H1 (cell line): ENCODE measurements at regions not wholly inside any gene's neighbourhood (a gene's known extent, or its start where the extent isn't known, plus 50 kb on each side); places are given as distances from the start of the nearest gene placed in this dataset.
"Not testable (repeated sequence)": the region's sequence is repeated elsewhere in the genome, so short reads cannot be mapped to it uniquely, and the experiment has no call there.

Source experiments
- CTCF ChIA-PET: fragments of 300-600 bp; sonication (Branson Sonifier 250); formaldehyde crosslinking; loops from one replicate; lab custom pipeline; 2021; ENCODE audit not compliant: partially characterized antibody; lab: Charles Lee
- POLR2A ChIA-PET: fragments of 300-600 bp; sonication (Branson Sonifier 250); formaldehyde crosslinking; loops from one replicate; lab custom pipeline; 2021; ENCODE audit warnings: inconsistent platforms; ENCODE audit not compliant: partially characterized antibody; lab: Charles Lee
- DNase-seq, 2 experiments: peaks; one replicate each; pipeline versions ENCODE4 v3.0.0 to v3.0.0-alpha.2; 2010 to 2022; ENCODE audit warnings: low spot score in 2 of 2, low read depth in 1 of 2, mixed read lengths in 1 of 2
- FAIRE-seq: peaks from 2 replicates; lab custom pipeline; 2011; peaks lifted over from hg19 to GRCh38; lab: Jason Lieb, UNC
- H2AFZ ChIP-seq: 2 replicates; pipeline ENCODE4 v1.8.1; 2012; ENCODE audit warnings: low read length, inconsistent platforms
- H2AK5ac ChIP-seq: 2 replicates; pipeline ENCODE4 v1.6.1; 2013; ENCODE audit warnings: low read depth, low read length
- H2BK120ac ChIP-seq: replicated peaks from 2 replicates; pipeline ENCODE3; 2013; ENCODE audit warnings: low read depth, low read length, inconsistent platforms
- H2BK12ac ChIP-seq: 2 replicates; pipeline ENCODE4 v1.6.1; 2013; ENCODE audit warnings: low read depth, low read length
- H2BK15ac ChIP-seq: 2 replicates; pipeline ENCODE4 v1.6.1; 2013; ENCODE audit warnings: low read length
- H2BK20ac ChIP-seq: 2 replicates; pipeline ENCODE4 v1.6.1; 2013; ENCODE audit warnings: low read length
- H2BK5ac ChIP-seq: 2 replicates; pipeline ENCODE4 v1.6.1; 2013; ENCODE audit warnings: low read depth, low read length
- H3K14ac ChIP-seq: 2 replicates; pipeline ENCODE4 v1.6.1; 2013; ENCODE audit warnings: inconsistent platforms; ENCODE audit not compliant: insufficient read length
- H3K18ac ChIP-seq: 2 replicates; pipeline ENCODE4 v1.6.1; 2013; ENCODE audit warnings: low read length; ENCODE audit errors: extremely low read depth
- H3K23ac ChIP-seq: 2 replicates; pipeline ENCODE4 v1.6.1; 2013; ENCODE audit warnings: inconsistent platforms; ENCODE audit not compliant: insufficient read length
- H3K23me2 ChIP-seq: 2 replicates; pipeline ENCODE4 v1.6.1; 2013; ENCODE audit warnings: low read depth, low read length
- H3K27ac ChIP-seq: 2 replicates; pipeline ENCODE4 v1.6.1; 2011; ENCODE audit warnings: low read depth, low read length, inconsistent platforms
- H3K27me3 ChIP-seq, 4 experiments: replicated peaks in 1 of 4; 1 replicate in 1 of 4; 2 replicates in 3 of 4; pipeline versions ENCODE4 v1.6.1 to v1.8.1; 2011 to 2013; ENCODE audit warnings: low read length in 3 of 4, mild to moderate bottlenecking in 3 of 4, inconsistent platforms in 2 of 4, mixed read lengths in 2 of 4, moderate library complexity in 1 of 4; ENCODE audit not compliant: control insufficient read depth in 3 of 4, insufficient read depth in 3 of 4; ENCODE audit errors: extremely low read depth in 1 of 4
- H3K36me3 ChIP-seq, 4 experiments: 2 replicates each; pipeline versions ENCODE4 v1.6.1 to v1.8.1; 2011 to 2013; ENCODE audit warnings: mild to moderate bottlenecking in 4 of 4, low read length in 3 of 4, moderate library complexity in 2 of 4, control low read depth in 1 of 4, inconsistent platforms in 1 of 4; ENCODE audit not compliant: insufficient read depth in 4 of 4, control insufficient read depth in 2 of 4
- H3K4ac ChIP-seq: replicated peaks from 2 replicates; pipeline ENCODE3; 2013; ENCODE audit warnings: low read length, low read depth, mixed read lengths, inconsistent platforms; ENCODE audit not compliant: insufficient read length
- H3K4me1 ChIP-seq, 4 experiments: replicated peaks in 1 of 4; 1 replicate in 1 of 4; 2 replicates in 3 of 4; pipeline versions ENCODE4 v1.6.1 to v1.8.1; 2011 to 2013; ENCODE audit warnings: low read length in 3 of 4, inconsistent platforms in 2 of 4, mixed read lengths in 1 of 4; ENCODE audit not compliant: insufficient read depth in 4 of 4, control insufficient read depth in 3 of 4
- H3K4me2 ChIP-seq, 2 experiments: 2 replicates each; pipeline versions ENCODE4 v1.6.1 to v1.8.1; 2011 to 2013; ENCODE audit warnings: low read depth in 2 of 2, low read length in 2 of 2, control low read depth in 1 of 2, inconsistent platforms in 1 of 2, mild to moderate bottlenecking in 1 of 2; ENCODE audit not compliant: insufficient read depth in 1 of 2
- H3K4me3 ChIP-seq, 4 experiments: fragments of 200-600, 300-600 bp in 1 of 4; sonication (generic), shearing (Covaris generic), sonication (Bioruptor Twin) in 1 of 4; 2 replicates each; pipeline versions ENCODE4 v1.5.1 to v1.8.1; 2011 to 2016; ENCODE audit warnings: low read length in 4 of 4, low read depth in 3 of 4, control low read depth in 2 of 4, inconsistent platforms in 2 of 4, mild to moderate bottlenecking in 2 of 4, mixed read lengths in 1 of 4, moderate library complexity in 1 of 4; ENCODE audit not compliant: insufficient read depth in 2 of 4; ENCODE audit errors: extremely low read depth in 1 of 4
- H3K56ac ChIP-seq: replicated peaks from 2 replicates; pipeline ENCODE3; 2013; ENCODE audit warnings: low read depth, mild to moderate bottlenecking, mixed read lengths, low read length, inconsistent platforms; ENCODE audit not compliant: insufficient read length
- H3K79me1 ChIP-seq: 2 replicates; pipeline ENCODE4 v1.6.1; 2013; ENCODE audit warnings: low read depth, low read length, control low read depth
- H3K79me2 ChIP-seq, 2 experiments: 2 replicates each; pipeline versions ENCODE4 v1.6.1 to v1.8.1; 2012 to 2013; ENCODE audit warnings: low read length in 2 of 2, mild to moderate bottlenecking in 2 of 2, inconsistent platforms in 1 of 2; ENCODE audit not compliant: insufficient read depth in 2 of 2, control insufficient read depth in 1 of 2
- H3K9ac ChIP-seq, 4 experiments: replicated peaks in 1 of 4; 1 replicate in 1 of 4; 2 replicates in 3 of 4; pipeline versions ENCODE4 v1.6.1 to v1.8.1; 2011 to 2013; ENCODE audit warnings: low read depth in 3 of 4, low read length in 3 of 4, control low read depth in 2 of 4, mild to moderate bottlenecking in 2 of 4, moderate library complexity in 2 of 4, inconsistent platforms in 1 of 4; ENCODE audit errors: extremely low read depth in 1 of 4
- H3K9me3 ChIP-seq, 2 experiments: 2 replicates each; pipeline versions ENCODE4 v1.6.1 to v1.8.1; 2012 to 2013; ENCODE audit warnings: mild to moderate bottlenecking in 2 of 2, moderate library complexity in 2 of 2, control low read depth in 1 of 2, inconsistent platforms in 1 of 2, low read depth in 1 of 2, low read length in 1 of 2, mixed read lengths in 1 of 2; ENCODE audit not compliant: insufficient read depth in 2 of 2
- H4K20me1 ChIP-seq, 2 experiments: replicated peaks in 1 of 2; 2 replicates each; pipeline versions ENCODE3 to v1.8.1; 2011 to 2013; ENCODE audit warnings: inconsistent platforms in 2 of 2, low read length in 2 of 2, mild to moderate bottlenecking in 1 of 2; ENCODE audit not compliant: insufficient read depth in 2 of 2, control insufficient read depth in 1 of 2
- H4K5ac ChIP-seq: 2 replicates; pipeline ENCODE4 v1.6.1; 2013; ENCODE audit warnings: low read length, low read depth, mixed read lengths, inconsistent platforms; ENCODE audit not compliant: insufficient read length
- H4K8ac ChIP-seq: 2 replicates; pipeline ENCODE4 v1.8.0; 2013; ENCODE audit warnings: mild to moderate bottlenecking, moderate library complexity, low read length, inconsistent platforms; ENCODE audit not compliant: insufficient read depth; ENCODE audit errors: extremely low read depth
- H4K91ac ChIP-seq: replicated peaks from 2 replicates; pipeline ENCODE3; 2013; ENCODE audit warnings: low read length, mixed read lengths, inconsistent platforms; ENCODE audit not compliant: insufficient read length
- WGBS, 2 experiments: shearing (Covaris generic) in 1 of 2; methylation state at CpG; one replicate each; pipeline versions ENCODE4 v1.1.6 to v1.1.7; 2013 to 2015; ENCODE audit warnings: low lambda C conversion rate in 2 of 2, mixed read lengths in 2 of 2, inconsistent platforms in 1 of 2, low coverage in 1 of 2, missing lambda C conversion rate in 1 of 2; ENCODE audit not compliant: insufficient replicate concordance in 2 of 2, insufficient coverage in 1 of 2, insufficient read length in 1 of 2; ENCODE audit errors: extremely low coverage in 1 of 2, missing lambda C conversion rate in 1 of 2; 5-methylcytosine and 5-hydroxymethylcytosine counted together

DNA sequence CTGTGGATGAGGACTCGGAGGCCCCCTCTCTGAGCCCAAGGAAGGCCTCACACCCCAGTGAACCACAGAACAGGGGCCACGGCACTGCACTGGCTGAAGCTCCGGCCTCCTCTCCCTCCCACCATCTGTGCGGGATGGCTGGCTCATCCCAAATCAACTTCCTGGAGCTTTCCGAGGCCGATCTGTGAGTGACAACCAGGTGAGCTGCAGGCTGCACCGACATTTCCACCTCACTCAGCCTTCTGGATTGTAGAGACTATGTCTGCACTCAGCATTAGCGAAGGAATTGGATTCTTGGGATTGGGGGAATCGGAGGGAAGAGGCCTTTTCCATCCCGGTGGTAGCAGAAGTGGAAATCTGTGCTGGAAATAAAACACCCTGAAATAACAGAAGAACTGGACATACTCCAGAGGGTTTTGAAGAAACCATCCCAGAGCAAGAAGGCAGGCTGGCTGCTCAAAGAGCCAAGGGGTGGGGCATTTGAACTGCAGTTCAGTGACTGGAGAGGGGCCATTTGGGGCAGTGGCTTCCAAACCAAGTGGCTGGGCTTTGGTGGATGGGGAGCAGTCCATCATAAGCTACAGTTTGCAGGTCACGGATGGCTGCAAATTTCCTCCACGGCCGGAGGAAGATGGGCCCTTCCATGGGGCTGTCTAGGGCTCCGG lies 118.5 kb downstream of the NPIPB11 start:
- H3K27ac ChIP-seq, H3K9me3 ChIP-seq, H4K91ac ChIP-seq, H3K4me3 ChIP-seq, H4K20me1 ChIP-seq, H2AFZ ChIP-seq, H3K56ac ChIP-seq, H3K18ac ChIP-seq, H3K4ac ChIP-seq, H3K9ac ChIP-seq, H4K8ac ChIP-seq, H3K23me2 ChIP-seq, H2BK20ac ChIP-seq, H3K14ac ChIP-seq, H3K23ac ChIP-seq, FAIRE-seq, H2BK15ac ChIP-seq, H2BK120ac ChIP-seq, DNase-seq, H4K5ac ChIP-seq, H3K27me3 ChIP-seq, H3K36me3 ChIP-seq, H3K79me2 ChIP-seq, H3K79me1 ChIP-seq, H3K4me2 ChIP-seq, H2BK5ac ChIP-seq, CTCF ChIA-PET, H2AK5ac ChIP-seq, POLR2A ChIA-PET, H2BK12ac ChIP-seq: not testable (repeated sequence)
- peaks cover 0 to 20% (median 2%) of the 10 kb centered on the region in 4 experiments; a peak in 5 of 7 replicates for H3K4me1 ChIP-seq
- 83% methylated on average over 9 of the region's 14 CpGs; no CpG with 5 or more reads in 1 of the 2 experiments for WGBS, 2 experiments

DNA sequence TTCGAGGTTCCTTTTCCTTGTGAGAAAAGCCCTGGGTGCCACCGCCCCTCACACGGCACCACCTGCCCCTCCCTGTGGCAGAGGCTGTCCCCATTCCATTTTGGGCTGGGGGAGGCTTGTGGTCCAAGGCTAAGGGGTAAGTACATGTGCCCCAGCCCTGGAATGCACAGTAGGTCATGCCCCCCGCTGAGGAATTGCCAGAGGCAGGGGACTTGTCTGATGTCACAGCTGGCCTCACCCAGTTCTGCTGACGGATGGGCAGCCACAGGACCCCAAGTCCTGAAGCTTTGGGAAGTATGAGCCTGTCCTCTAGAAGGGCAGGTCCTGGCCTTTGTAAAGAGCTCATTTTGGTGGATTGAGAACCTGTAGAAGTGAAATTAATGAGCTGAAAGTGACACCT lies 119.3 kb downstream of the NPIPB11 start:
- H4K91ac ChIP-seq, H3K4ac ChIP-seq, H3K23ac ChIP-seq, H2AFZ ChIP-seq, H4K8ac ChIP-seq, H2BK5ac ChIP-seq, H3K56ac ChIP-seq, H3K79me2 ChIP-seq, H3K27ac ChIP-seq, H3K4me2 ChIP-seq, DNase-seq, H3K14ac ChIP-seq, H3K9ac ChIP-seq, H2BK15ac ChIP-seq, H3K18ac ChIP-seq, H3K79me1 ChIP-seq, H3K36me3 ChIP-seq, H3K23me2 ChIP-seq, H3K9me3 ChIP-seq, H4K20me1 ChIP-seq, H3K4me3 ChIP-seq, H2BK20ac ChIP-seq, FAIRE-seq, H2AK5ac ChIP-seq, H2BK12ac ChIP-seq, H3K27me3 ChIP-seq, H2BK120ac ChIP-seq, H4K5ac ChIP-seq: not testable (repeated sequence)
- POLR2A ChIA-PET, result interaction anchor here (0.6 kb wide), 1 partner anchor 600 kb away, joined by 3 read pairs; no protein-coding TSS in a partner anchor
- CTCF ChIA-PET, result interaction anchor here (1.1 kb wide), 1 partner anchor 29 kb away, joined by 3 read pairs; no protein-coding TSS in a partner anchor
- WGBS, 2 experiments, result 95% methylated on average over 4 of the region's 5 CpGs; no CpG with 5 or more reads in 1 of the 2 experiments
- H3K4me1 ChIP-seq, result peaks cover 0 to 20% (median 2%) of the 10 kb centered on the region in 4 experiments; a peak in 5 of 7 replicates
